Fibroblast of skin of abdomen (primary cell): ENCODE measurements at regions not wholly inside any gene's neighbourhood (a gene's known extent, or its start where the extent isn't known, plus 50 kb on each side); places are given as distances from the start of the nearest gene placed in this dataset.
A peak's percentile ranks its signal among the peaks of the same experiment; 100 is the strongest.

Experiments
- DNase-seq: peaks from one replicate; pipeline ENCODE4 v3.0.0-alpha.2; 2013

GRCh38 chr2:128799730-128800129 lies 481.1 kb upstream of the HS6ST1 start:
- DNase-seq, result no peak

- DNase-seq, result no peak
Observed at GRCh38 chr2:128801576-128801975, 482.9 kb upstream of the HS6ST1 start.

DNA sequence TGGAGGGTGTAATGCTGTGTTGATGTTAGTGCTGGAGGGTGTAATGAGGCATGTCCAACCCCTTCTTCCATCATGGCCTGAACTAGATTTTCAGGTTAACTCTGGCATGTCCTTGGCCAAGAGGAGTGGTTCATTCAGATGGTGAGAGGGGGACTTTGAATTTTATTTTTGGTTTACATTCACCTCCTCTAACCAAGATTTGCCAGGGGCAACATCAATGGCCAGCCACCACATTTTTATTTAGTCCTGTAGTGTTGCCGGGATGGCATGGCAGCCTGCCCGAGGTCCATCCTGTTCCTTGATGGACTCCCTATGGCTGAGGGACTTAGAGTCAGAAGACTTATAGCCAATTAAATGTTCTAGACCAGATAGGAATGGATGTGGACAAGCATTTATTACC lies 484.6 kb upstream of the HS6ST1 start:
- no peak for DNase-seq

- no peak for DNase-seq
Observed at GRCh38 chr2:128805237-128805636, 486.6 kb upstream of the HS6ST1 start.

- DNase-seq, result no peak
Observed at GRCh38 chr2:128805918-128806317, 487.2 kb upstream of the HS6ST1 start.

GRCh38 chr2:128807317-128807716 lies 488.6 kb upstream of the HS6ST1 start:
- no peak for DNase-seq

DNA sequence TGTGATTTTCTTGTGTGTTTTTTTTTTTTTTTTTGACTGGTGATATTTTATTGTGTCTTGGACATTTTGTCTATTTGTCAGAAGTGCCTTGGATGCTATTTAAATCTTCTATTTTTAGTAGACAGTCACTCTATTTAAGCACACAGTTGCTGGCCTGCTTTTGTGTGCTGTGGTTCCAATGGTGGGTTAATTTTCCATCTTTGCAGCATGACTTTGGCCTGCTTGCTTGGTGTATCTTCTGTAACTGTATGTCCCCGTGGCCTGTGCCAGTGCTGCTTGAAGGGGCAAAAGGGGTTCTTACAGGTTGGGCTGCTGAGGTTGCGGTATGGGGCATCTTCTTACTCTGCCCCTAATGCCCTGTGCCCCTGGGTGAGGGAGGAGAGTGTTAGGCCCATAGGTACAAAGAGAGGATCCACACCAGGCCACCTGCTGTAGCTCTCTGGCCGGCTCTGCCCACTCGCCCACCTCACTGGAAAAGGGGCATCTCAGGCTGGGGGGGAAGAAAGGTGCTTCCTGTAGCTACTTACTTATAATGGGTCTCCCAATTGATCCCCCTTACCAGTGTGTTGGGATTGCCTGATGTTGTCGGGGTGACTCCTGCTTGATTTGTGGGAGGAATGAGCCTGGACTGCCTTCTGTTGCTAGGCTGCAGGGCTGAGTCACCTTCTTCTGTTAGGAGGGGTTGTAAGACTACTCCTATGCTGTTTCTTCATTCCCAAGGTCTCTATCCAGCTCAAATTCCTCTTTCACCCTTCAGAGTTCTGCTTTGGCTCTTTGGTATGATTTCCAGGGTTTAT lies 490.0 kb upstream of the HS6ST1 start:
- peak; percentile 36 for DNase-seq

DNA sequence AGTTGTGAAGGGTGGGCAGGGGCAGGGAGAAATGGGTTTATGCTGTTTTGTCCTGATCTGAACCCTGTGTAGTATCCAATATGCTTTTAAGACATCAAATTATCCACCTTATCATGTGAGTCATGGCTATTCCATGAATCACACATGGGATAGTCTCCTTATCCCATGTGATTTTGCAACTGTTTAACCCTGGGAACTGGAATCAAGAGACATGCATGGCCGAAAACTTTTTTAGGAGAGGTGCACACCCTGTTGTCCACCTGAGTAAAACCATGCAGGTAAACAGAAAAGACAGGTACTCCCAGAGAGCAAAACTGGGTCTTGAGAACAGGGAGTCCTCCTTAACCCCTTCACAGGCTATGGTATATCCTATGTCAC lies 490.6 kb upstream of the HS6ST1 start:
- DNase-seq, result no peak

DNA sequence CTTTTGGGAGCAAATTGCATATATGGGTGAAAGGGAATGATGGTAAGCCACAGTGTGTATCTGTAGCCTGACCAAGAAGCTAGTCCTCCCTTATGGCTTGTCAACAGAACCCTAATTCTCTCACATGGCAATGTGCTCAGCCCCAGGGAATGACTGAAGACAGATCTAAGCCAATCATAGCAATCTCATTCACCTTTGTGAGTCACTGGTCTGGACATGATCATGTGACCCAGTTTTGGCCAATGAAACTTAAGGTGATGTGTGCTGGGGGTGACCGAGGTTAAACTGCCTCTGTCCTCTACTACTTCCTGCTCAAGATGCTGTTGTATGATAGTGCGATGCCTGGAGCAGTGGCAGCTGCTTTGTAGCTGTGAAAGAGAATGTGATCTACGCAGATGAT lies 491.2 kb upstream of the HS6ST1 start:
- DNase-seq, result no peak

DNA sequence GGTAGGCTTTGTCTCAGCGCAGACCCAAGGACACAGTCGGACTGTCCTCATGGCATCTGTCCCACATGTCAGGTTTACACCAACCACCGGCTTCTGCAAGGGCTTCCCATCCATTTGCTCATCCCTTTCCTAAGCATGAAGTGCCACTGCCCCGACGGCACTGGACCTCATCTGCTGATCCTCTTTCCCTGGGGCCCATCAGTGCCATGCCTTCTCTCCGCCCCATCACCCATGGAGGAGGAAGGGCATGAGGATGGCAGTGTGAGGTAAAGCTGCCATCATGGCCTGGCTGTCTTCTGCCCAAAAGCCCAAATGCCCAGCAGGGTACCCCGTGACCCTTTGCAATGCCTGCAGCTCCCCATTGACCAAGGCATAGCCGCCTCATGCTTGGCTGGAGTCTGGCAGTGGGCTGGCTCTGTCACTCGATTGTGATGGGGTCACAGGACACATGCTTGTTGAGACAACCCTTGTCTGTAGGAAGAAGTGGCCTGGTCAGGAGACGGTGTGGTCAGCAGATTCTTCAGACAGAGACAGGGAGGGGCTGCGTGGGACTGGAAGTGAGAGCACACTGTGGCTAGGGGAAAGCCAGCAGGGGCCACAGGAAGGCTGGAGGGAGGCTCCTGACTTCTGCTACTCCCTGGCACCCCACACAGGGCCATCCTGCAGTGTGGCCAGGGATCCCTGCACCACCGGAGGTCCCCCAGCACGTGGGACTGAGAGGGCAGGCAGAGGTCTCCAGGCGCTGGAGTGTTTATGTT lies 493.7 kb upstream of the HS6ST1 start:
- DNase-seq, result no peak

DNA sequence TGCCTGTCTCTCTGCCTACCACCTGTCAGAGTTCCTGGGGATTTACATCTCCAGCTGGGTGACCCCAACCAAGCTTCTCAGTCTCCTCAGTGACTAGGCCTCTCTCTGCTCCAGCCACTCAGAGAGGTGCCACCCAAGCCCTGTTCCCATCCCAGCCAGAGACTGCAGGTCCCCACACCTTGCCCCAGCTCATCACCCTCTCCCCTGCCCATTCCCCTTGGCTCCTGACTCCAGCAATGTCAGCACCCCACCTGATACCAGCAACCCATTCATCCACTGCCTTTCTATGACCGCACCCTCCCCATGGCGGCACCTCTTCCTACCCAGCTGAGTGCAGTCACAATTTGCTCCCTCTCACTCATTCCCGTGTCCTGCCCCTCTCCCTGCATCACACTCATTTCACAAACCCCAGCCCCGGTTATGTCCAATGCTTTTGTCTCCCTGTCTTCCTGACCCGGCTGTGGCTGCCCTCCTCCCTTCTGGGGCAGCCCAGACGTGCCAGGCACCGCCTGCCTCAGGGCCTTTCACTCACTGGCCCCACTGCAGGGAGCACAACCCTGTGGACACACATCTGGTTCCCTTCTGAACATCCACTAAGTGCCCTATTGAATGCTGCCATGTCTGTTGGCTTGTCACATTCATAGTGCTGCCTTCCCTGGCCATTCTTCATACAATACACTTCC lies 494.8 kb upstream of the HS6ST1 start:
- no peak for DNase-seq

DNA sequence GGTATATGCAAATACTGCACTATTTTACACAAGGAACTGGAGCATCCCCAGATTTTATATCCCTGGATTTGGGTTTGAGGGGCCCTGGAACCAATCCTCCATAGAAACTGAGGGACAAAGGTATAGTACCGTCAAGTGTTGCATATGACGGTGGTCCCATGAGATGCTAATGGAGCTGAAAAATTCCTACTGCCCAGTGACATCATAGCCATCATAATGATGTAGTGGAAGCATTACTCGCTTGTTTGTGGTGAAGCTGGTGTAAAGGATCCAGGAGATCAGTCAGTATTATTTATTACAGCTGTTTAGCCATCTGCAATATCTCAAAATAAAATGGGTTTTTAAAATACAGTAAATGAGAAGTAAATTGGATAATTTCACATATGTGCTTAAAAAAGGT lies 496.6 kb upstream of the HS6ST1 start:
- no peak for DNase-seq

- DNase-seq, result no peak
Observed at GRCh38 chr2:128817171-128817570, 498.5 kb upstream of the HS6ST1 start.

- DNase-seq, result no peak
Observed at GRCh38 chr2:128817813-128818212, 499.1 kb upstream of the HS6ST1 start.

GRCh38 chr2:128818248-128818647 lies 499.6 kb upstream of the HS6ST1 start:
- no peak for DNase-seq

GRCh38 chr2:128818704-128819491 lies 500.2 kb upstream of the HS6ST1 start:
- no peak for DNase-seq

DNA sequence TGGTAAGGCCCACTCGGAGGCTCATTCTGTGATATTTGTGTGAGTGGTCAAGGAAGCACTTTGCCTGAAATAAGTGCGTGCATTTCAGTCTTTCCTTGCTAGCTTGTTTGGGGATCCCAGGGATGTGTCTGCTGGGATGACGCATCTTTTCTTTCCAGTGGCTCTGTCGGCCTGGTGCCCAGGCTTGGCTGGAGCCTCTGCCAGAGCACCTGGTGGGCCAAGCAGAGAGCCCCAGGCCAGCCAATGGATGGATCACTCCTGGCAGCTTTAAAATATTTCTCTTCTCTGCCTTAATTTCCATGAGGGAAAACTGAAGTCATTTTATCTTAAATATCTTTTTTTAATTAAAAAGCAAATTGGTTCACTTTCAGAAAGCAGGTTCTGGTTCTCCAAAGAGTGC lies 501.8 kb upstream of the HS6ST1 start:
- no peak for DNase-seq

GRCh38 chr2:128821010-128821409 lies 502.3 kb upstream of the HS6ST1 start:
- DNase-seq, result no peak

DNA sequence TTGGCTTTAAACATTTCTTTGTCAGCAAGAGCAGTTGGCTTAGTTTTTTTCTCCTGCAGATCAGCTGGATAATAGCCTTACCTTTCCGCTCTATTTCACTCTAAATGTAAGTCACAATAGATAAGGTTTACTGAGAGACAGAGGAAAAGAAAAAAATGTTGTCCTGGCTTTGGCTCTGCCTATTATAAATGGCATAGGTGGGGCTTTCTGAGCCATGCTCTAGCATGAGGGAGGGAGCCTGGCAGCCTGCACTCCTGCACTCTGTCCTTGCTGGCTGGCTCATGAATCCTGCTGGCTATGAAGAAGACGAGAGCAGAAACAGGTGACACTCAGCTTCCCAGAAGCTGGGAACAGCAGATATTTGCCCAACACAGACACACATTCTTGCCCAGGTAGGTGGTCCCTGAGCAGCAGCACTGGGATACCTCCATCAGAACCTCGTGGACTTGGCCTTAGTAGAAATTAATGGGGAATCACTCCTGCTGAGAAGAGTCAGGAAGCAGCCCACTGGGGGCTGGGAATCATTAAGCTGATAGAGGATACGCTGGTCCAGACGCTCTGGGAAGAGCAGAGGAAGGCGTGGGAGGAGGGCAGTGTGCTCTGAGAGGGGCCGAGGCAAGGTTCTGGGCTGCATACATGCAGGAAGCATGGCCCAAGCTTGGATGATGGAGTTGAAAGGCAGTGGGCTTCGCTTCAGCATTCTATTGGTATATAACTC lies 514.4 kb upstream of the HS6ST1 start:
- no peak for DNase-seq

DNA sequence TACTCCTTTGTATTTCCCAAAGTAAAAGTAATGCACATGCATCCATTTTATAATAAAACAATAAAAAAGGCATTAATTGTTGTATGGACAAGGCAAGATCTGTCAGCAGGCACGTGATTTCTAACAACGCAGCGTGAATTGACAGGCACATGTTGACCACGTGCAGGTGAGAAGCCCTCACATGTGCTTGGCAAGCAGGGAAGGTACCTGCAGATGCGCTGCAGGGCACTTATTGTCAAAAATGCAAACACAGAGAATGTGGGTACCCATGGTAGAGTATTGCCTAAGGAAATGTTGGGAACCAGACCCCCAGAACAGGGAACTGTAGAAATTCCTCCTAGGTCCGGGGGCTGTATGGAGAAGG lies 515.0 kb upstream of the HS6ST1 start:
- DNase-seq, result no peak

DNA sequence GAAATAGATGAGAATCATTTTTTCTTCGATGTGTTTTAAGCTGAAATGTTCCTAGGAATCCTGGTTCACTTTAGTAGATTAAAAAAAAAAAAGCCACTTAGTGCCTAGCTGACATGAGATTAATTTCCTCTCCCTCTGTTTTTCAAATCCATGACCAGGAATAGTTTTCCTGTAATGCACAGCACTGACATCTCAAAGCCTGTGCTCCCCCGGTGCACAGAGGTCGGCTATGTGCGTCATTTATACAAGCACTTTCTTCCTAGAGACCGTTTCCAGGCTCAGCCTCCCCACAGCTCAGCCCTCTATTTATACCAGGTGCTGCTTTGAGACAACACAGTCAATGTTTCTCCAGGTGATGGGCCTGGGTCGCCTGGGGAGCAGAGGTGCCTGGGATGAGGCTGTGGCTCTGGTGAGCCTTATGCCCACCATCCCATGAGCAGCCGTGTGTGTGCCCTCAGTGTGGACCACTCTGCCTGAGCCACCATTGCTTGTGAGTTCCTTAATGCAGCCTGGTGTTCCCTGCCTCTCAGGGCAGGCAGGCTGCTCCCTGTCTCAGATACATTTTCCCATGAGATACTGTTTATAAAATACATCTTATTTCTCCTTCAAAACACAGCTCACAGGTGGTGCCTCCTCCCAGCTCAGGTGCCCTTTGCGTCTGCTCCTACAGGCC lies 515.7 kb upstream of the HS6ST1 start:
- no peak for DNase-seq

DNA sequence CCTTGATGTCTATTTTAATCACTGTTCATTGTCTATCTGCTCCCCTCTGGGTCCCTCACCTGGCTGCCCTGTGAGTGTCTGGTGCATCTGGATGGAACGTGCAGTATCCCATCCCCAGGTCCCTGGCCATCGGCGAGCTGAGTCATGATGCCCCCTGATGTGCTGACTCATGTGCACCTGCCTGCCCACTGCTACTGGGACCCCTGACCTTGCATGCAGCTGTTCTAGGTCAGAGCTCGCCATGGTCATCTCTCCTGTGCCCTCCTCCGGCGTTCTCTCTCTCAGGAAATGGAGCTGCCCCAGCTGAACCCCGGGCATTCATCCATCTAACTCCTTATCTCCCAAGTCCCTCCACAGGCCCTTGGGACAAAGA lies 516.2 kb upstream of the HS6ST1 start:
- DNase-seq, result no peak
